Neural cell (in vitro differentiated cells): ENCODE measurements at regions not wholly inside any gene's neighbourhood (a gene's known extent, or its start where the extent isn't known, plus 50 kb on each side); places are given as distances from the start of the nearest gene placed in this dataset.

Experiments used
- H2AFZ ChIP-seq: fragments of 200-600, 300-800 bp; sonication (generic), shearing (Covaris generic); 2 replicates; pipeline ENCODE4 v1.6.0; 2014; ENCODE audit warnings: low read depth, mild to moderate bottlenecking, antibody characterized with exemption, low read length, moderate library complexity
- H3F3A ChIP-seq: fragments of 200-600 bp; shearing (Covaris generic); 2 replicates; pipeline ENCODE4 v1.6.1; 2016; ENCODE audit warnings: mild to moderate bottlenecking, moderate library complexity, mixed read lengths, antibody characterized with exemption, low read length; ENCODE audit not compliant: insufficient read depth, poor library complexity, severe bottlenecking
- H3K27ac ChIP-seq: fragments of 200-600, 300-800 bp; sonication (generic), shearing (Covaris generic); 2 replicates; pipeline ENCODE4 v1.5.1; 2014; ENCODE audit warnings: mild to moderate bottlenecking, low read length, moderate library complexity
- H3K27me3 ChIP-seq: fragments of 300-800, 200-600 bp; sonication (generic), shearing (Covaris generic); 2 replicates; pipeline ENCODE4 v1.6.0; 2014; ENCODE audit warnings: mild to moderate bottlenecking, low read depth, low read length, moderate library complexity; ENCODE audit not compliant: insufficient read depth
- H3K36me3 ChIP-seq: fragments of 300-800, 200-600 bp; sonication (generic), shearing (Covaris generic); 2 replicates; pipeline ENCODE4 v1.5.1; 2014; ENCODE audit warnings: mild to moderate bottlenecking, antibody characterized with exemption, low read length, moderate library complexity; ENCODE audit not compliant: insufficient read depth
- H3K4me2 ChIP-seq: fragments of 300-800, 200-600 bp; sonication (generic), shearing (Covaris generic); 2 replicates; pipeline ENCODE4 v1.6.0; 2014; ENCODE audit warnings: mild to moderate bottlenecking, low read length
- H3K4me3 ChIP-seq: fragments of 300-800, 200-600 bp; sonication (generic), shearing (Covaris generic); 2 replicates; pipeline ENCODE4 v1.5.1; 2014; ENCODE audit warnings: mild to moderate bottlenecking, low read length, moderate library complexity
- H3K79me2 ChIP-seq: fragments of 200-600 bp; shearing (Covaris generic); replicated peaks from 2 replicates; pipeline ENCODE4 v1.6.0; 2014; ENCODE audit warnings: mild to moderate bottlenecking, low read length, moderate library complexity; ENCODE audit not compliant: insufficient read depth
- H3K9ac ChIP-seq: fragments of 300-800, 200-600 bp; sonication (generic), shearing (Covaris generic); 2 replicates; pipeline ENCODE4 v1.6.1; 2016; ENCODE audit warnings: mild to moderate bottlenecking, low read length, mixed read lengths
- H3K9me2 ChIP-seq: fragments of 200-600 bp; shearing (Covaris generic); 2 replicates; pipeline ENCODE4 v1.6.1; 2016; ENCODE audit warnings: mild to moderate bottlenecking, low read length, mixed read lengths; ENCODE audit not compliant: insufficient read depth
- H3K9me3 ChIP-seq: fragments of 200-600, 300-800 bp; sonication (generic), shearing (Covaris generic); 2 replicates; pipeline ENCODE4 v1.6.1; 2016; ENCODE audit warnings: mild to moderate bottlenecking, mixed run types, low read length, moderate library complexity, mixed read lengths
- H4K20me1 ChIP-seq: fragments of 200-600 bp; shearing (Covaris generic); 2 replicates; pipeline ENCODE4 v1.6.1; 2016; ENCODE audit warnings: mild to moderate bottlenecking, mixed run types; ENCODE audit not compliant: insufficient read depth
- EP300 ChIP-seq: fragments of 450-650 bp; conservative IDR thresholded peaks from 2 replicates; pipeline ENCODE4 v1.6.1; 2014; ENCODE audit warnings: antibody characterized with exemption, mild to moderate bottlenecking, moderate library complexity; ENCODE audit not compliant: poor library complexity, severe bottlenecking
- EZH2 ChIP-seq: fragments of 200-600, 300-800 bp; shearing (Covaris generic), sonication (generic); IDR thresholded peaks from 2 replicates; pipeline ENCODE4 v1.6.1; 2014; ENCODE audit warnings: antibody characterized with exemption, low read length, borderline replicate concordance, mild to moderate bottlenecking; ENCODE audit not compliant: insufficient read depth, poor library complexity, severe bottlenecking
- MXI1 ChIP-seq: fragments of 450-650 bp; conservative IDR thresholded peaks from 2 replicates; pipeline ENCODE4 v1.6.1; 2014; ENCODE audit warnings: antibody characterized with exemption, mild to moderate bottlenecking; ENCODE audit not compliant: poor library complexity, severe bottlenecking
- POLR2AphosphoS5 ChIP-seq: IDR thresholded peaks from 2 replicates; pipeline ENCODE4 v1.6.1; 2012
- RAD21 ChIP-seq: fragments of 450-650 bp; conservative IDR thresholded peaks from 2 replicates; pipeline ENCODE4 v1.6.1; 2014; ENCODE audit warnings: antibody characterized with exemption, mild to moderate bottlenecking, moderate library complexity
- SMC3 ChIP-seq: fragments of 450-650 bp; conservative IDR thresholded peaks from 2 replicates; pipeline ENCODE4 v1.6.1; 2014; ENCODE audit warnings: antibody characterized with exemption, mild to moderate bottlenecking, moderate library complexity; ENCODE audit not compliant: poor library complexity
- TF ChIP-seq, protein P1 (sequence below): fragments of 450-650 bp; IDR thresholded peaks from 2 replicates; pipeline ENCODE4 v1.5.1; 2014; ENCODE audit warnings: antibody characterized with exemption, mild to moderate bottlenecking, moderate library complexity; ENCODE audit not compliant: poor library complexity, severe bottlenecking
- TF ChIP-seq, protein P2 (sequence below): IDR thresholded peaks from 2 replicates; pipeline ENCODE4 v1.6.1; 2012; ENCODE audit warnings: borderline replicate concordance

DNA sequence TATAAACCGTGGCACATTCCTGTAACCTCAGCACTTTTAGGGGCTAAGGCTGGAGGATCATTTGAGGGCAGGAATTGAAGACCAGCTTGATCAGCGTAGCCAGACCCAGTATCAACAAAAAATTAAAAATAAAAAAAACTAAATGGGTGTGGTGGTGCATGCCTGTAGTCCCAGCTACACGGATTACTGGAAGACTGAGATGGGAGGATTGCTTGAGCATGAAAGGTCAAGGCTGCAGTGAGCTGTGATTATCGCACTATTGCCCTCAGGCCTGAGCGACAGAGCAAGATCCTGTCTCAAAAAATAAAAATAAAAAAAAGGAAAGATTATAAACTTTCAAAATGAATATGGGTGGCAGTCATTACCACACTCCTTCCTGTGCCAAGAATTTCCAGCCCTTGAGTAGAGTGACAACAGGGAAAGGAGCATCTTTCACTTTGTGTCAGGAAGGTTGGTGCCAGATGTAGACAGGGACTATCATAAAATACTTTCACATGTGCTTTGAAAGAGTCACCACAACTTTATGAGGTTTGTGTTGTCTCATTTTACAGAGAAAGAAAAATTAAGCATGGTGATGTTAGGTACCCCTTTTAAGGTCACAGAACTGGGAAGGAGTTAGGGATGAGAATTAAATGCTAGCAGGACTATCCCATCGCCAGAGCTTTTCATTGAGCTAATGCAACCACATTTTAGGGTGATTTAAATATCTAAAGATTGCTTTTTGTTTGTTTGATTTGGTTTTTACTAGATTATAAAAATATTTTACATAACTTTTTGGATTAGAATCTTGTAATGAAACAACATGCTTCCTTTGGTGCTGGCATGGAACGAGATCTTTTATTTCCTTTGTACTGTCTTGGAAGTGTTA is 1617.4 kb upstream of the ACVR2A start:
- H3K36me3 ChIP-seq = no peaks in the 10 kb centered on the region
- no peak for TF ChIP-seq MXI1
- TF ChIP-seq POLR2AphosphoS5 = no peak
- TF ChIP-seq, protein P1, sequence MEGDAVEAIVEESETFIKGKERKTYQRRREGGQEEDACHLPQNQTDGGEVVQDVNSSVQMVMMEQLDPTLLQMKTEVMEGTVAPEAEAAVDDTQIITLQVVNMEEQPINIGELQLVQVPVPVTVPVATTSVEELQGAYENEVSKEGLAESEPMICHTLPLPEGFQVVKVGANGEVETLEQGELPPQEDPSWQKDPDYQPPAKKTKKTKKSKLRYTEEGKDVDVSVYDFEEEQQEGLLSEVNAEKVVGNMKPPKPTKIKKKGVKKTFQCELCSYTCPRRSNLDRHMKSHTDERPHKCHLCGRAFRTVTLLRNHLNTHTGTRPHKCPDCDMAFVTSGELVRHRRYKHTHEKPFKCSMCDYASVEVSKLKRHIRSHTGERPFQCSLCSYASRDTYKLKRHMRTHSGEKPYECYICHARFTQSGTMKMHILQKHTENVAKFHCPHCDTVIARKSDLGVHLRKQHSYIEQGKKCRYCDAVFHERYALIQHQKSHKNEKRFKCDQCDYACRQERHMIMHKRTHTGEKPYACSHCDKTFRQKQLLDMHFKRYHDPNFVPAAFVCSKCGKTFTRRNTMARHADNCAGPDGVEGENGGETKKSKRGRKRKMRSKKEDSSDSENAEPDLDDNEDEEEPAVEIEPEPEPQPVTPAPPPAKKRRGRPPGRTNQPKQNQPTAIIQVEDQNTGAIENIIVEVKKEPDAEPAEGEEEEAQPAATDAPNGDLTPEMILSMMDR = no peak
- no peak for TF ChIP-seq EP300
- H3K27me3 ChIP-seq = no peaks in the 10 kb centered on the region
- H3K9me3 ChIP-seq = no peaks in the 10 kb centered on the region
- H3K9me2 ChIP-seq = no peaks in the 10 kb centered on the region
- H3K27ac ChIP-seq = no peak overlapping the region
- H4K20me1 ChIP-seq = no peaks in the 10 kb centered on the region
- no peak overlapping the region for H3K4me3 ChIP-seq
- no peak overlapping the region for H3K9ac ChIP-seq
- H2AFZ ChIP-seq = no peak overlapping the region
- H3K79me2 ChIP-seq = no peaks in the 10 kb centered on the region
- no peaks in the 10 kb centered on the region for H3F3A ChIP-seq
- no peak overlapping the region for H3K4me2 ChIP-seq

DNA sequence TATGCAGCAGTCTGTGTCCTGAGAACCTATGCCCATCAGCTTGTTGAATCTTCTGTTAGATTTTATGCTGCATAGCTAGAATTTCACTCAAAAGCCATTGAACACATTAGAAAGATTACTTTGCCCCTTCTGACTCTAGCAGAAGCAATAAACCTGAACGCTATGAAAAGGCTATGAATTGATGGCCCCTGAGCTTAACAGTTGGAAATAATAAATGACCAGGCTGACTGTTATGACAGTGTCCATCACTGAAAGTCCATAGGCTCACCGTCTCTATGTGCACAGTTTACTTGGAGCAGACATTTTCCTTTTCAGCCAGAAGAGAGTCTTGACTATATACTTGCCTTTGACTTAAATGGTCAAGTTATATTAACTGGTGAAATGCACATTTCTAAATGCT is 1618.8 kb upstream of the ACVR2A start:
- Histone ChIP-seq H2AFZ (no peak overlapping the region), H3F3A (no peaks in the 10 kb centered on the region), H3K9ac (no peak overlapping the region), H3K4me3 (no peak overlapping the region), H4K20me1 (no peaks in the 10 kb centered on the region), H3K79me2 (no peaks in the 10 kb centered on the region), H3K27me3 (no peaks in the 10 kb centered on the region), H3K27ac (no peak overlapping the region), H3K9me3 (no peaks in the 10 kb centered on the region), H3K9me2 (no peaks in the 10 kb centered on the region), H3K36me3 (no peaks in the 10 kb centered on the region), H3K4me2 (no peak overlapping the region)
- no peak for TF ChIP-seq SMC3
- peak; percentile 52 for TF ChIP-seq POLR2AphosphoS5

DNA sequence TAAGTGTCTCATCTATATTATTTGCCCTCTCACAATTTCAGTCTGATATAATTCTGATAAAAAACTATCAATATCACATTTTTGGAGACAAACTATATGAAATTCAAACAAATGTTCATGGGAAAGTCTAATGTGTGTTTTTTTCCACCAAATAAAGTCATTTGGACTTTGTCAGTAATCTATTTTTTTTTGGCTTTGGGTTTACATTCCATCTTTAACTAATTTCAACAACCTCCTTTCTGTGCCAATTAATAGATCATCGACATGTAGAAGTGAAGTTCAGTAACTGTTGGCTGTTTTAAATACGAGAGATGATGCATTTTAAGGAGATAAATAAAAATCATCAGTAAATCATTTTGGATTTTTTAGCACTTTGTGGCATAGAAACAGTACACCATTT is 1623.0 kb upstream of the ACVR2A start:
- TF ChIP-seq EP300 (no peak), POLR2AphosphoS5 (no peak), RAD21 (no peak), EZH2 (no peak), MXI1 (no peak)
- TF ChIP-seq, protein P2, sequence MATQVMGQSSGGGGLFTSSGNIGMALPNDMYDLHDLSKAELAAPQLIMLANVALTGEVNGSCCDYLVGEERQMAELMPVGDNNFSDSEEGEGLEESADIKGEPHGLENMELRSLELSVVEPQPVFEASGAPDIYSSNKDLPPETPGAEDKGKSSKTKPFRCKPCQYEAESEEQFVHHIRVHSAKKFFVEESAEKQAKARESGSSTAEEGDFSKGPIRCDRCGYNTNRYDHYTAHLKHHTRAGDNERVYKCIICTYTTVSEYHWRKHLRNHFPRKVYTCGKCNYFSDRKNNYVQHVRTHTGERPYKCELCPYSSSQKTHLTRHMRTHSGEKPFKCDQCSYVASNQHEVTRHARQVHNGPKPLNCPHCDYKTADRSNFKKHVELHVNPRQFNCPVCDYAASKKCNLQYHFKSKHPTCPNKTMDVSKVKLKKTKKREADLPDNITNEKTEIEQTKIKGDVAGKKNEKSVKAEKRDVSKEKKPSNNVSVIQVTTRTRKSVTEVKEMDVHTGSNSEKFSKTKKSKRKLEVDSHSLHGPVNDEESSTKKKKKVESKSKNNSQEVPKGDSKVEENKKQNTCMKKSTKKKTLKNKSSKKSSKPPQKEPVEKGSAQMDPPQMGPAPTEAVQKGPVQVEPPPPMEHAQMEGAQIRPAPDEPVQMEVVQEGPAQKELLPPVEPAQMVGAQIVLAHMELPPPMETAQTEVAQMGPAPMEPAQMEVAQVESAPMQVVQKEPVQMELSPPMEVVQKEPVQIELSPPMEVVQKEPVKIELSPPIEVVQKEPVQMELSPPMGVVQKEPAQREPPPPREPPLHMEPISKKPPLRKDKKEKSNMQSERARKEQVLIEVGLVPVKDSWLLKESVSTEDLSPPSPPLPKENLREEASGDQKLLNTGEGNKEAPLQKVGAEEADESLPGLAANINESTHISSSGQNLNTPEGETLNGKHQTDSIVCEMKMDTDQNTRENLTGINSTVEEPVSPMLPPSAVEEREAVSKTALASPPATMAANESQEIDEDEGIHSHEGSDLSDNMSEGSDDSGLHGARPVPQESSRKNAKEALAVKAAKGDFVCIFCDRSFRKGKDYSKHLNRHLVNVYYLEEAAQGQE = no peak
- no peaks in the 10 kb centered on the region for H3F3A ChIP-seq
- H3K27me3 ChIP-seq = no peaks in the 10 kb centered on the region
- no peak overlapping the region for H3K4me3 ChIP-seq
- H4K20me1 ChIP-seq = no peaks in the 10 kb centered on the region
- H3K79me2 ChIP-seq = no peaks in the 10 kb centered on the region
- no peaks in the 10 kb centered on the region for H3K36me3 ChIP-seq
- no peak overlapping the region for H2AFZ ChIP-seq
- no peak overlapping the region for H3K27ac ChIP-seq
- no peak overlapping the region for H3K9ac ChIP-seq
- no peaks in the 10 kb centered on the region for H3K9me2 ChIP-seq
- no peak overlapping the region for H3K4me2 ChIP-seq
- no peaks in the 10 kb centered on the region for H3K9me3 ChIP-seq
